GM21619 (cell line): ENCODE measurements at regions not wholly inside any gene's neighbourhood (a gene's known extent, or its start where the extent isn't known, plus 50 kb on each side); places are given as distances from the start of the nearest gene placed in this dataset.
"Not testable (repeated sequence)": the region's sequence is repeated elsewhere in the genome, so short reads cannot be mapped to it uniquely, and the experiment has no call there.

Source experiments
- ATAC-seq: cut with Tn5 transposase; IDR thresholded peaks from one replicate; pipeline ENCODE4 v1.9.1; 2021; ENCODE audit not compliant: unreplicated experiment

- ATAC-seq = no peak
Measured at GRCh38 chr14:87443787-87444186, 549.2 kb downstream of the GALC start.

- no peak for ATAC-seq
Measured at GRCh38 chr14:87443039-87443438, 549.9 kb downstream of the GALC start.

- ATAC-seq = no peak
Measured at GRCh38 chr14:87437158-87437557, 555.8 kb downstream of the GALC start.

- no peak for ATAC-seq
Measured at GRCh38 chr14:87434680-87435079, 558.3 kb downstream of the GALC start.

GRCh38 chr14:87434011-87434410, 559.0 kb downstream of the GALC start:
- no peak for ATAC-seq

- ATAC-seq = no peak
Measured at GRCh38 chr14:87432698-87433097, 560.3 kb downstream of the GALC start.

- no peak for ATAC-seq
Measured at GRCh38 chr14:87430810-87431209, 562.2 kb downstream of the GALC start.

GRCh38 chr14:87430214-87430613, 562.8 kb downstream of the GALC start:
- ATAC-seq = no peak

- no peak for ATAC-seq
Measured at GRCh38 chr14:87419925-87420324, 573.1 kb downstream of the GALC start.

- ATAC-seq = no peak
Measured at GRCh38 chr14:87411370-87411769, 581.6 kb downstream of the GALC start.

GRCh38 chr14:87409393-87409792, 583.6 kb downstream of the GALC start:
- no peak for ATAC-seq

- no peak for ATAC-seq
Measured at GRCh38 chr14:87407344-87407743, 585.6 kb downstream of the GALC start.

GRCh38 chr14:87405563-87405962, 587.4 kb downstream of the GALC start:
- no peak for ATAC-seq

GRCh38 chr14:87397499-87397898, 595.5 kb downstream of the GALC start:
- ATAC-seq = no peak

GRCh38 chr14:87391066-87391465, 601.9 kb downstream of the GALC start:
- no peak for ATAC-seq

GRCh38 chr14:87388946-87389345, 604.0 kb downstream of the GALC start:
- ATAC-seq = no peak

- no peak for ATAC-seq
Measured at GRCh38 chr14:87387806-87388205, 605.2 kb downstream of the GALC start.

GRCh38 chr14:87386524-87386923, 606.5 kb downstream of the GALC start:
- no peak for ATAC-seq

GRCh38 chr14:87380054-87380453, 612.9 kb downstream of the GALC start:
- no peak for ATAC-seq

- no peak for ATAC-seq
Measured at GRCh38 chr14:87368751-87369150, 624.2 kb downstream of the GALC start.

GRCh38 chr14:87360246-87360645, 632.7 kb downstream of the GALC start:
- ATAC-seq = not testable (repeated sequence)

GRCh38 chr14:87351007-87351406, 642.0 kb downstream of the GALC start:
- ATAC-seq = no peak

- no peak for ATAC-seq
Measured at GRCh38 chr14:87349921-87350320, 643.1 kb downstream of the GALC start.

- no peak for ATAC-seq
Measured at GRCh38 chr14:87343652-87344051, 649.3 kb downstream of the GALC start.
